ENCODE measurements at regions not wholly inside any gene's neighbourhood (a gene's known extent, or its start where the extent isn't known, plus 50 kb on each side); places are given as distances from the start of the nearest gene placed in this dataset.

GRCh38 chr4:30856795-30857564 lies 136.8 kb downstream of the PCDH7 start:
- DNase-seq (ENCODE audit: low read depth): no peak
- Histone ChIP-seq H3K4me3 (ENCODE audit: low read depth, low read length) (no peak overlapping the region), H3K36me3 (ENCODE audit: control insufficient read depth, insufficient read depth, low read length) (no peaks in the 10 kb centered on the region), H3K27me3 (ENCODE audit: control insufficient read depth, insufficient read depth, low read length) (no peaks in the 10 kb centered on the region)
- TF ChIP-seq CTCF (IDR thresholded peaks at IDR 0.05; ENCODE audit: insufficient read depth, low read length, poor library complexity, severe bottlenecking): no peak

GRCh38 chr4:30860978-30861377 lies 140.8 kb downstream of the PCDH7 start:
- Histone ChIP-seq H3K4me3 (ENCODE audit: low read depth, low read length) (no peak overlapping the region), H3K27me3 (ENCODE audit: control insufficient read depth, insufficient read depth, low read length) (no peaks in the 10 kb centered on the region), H3K36me3 (ENCODE audit: control insufficient read depth, insufficient read depth, low read length) (no peaks in the 10 kb centered on the region)
- no peak for TF ChIP-seq CTCF (IDR thresholded peaks at IDR 0.05; ENCODE audit: insufficient read depth, low read length, poor library complexity, severe bottlenecking)
- DNase-seq (ENCODE audit: low read depth): no peak

GRCh38 chr4:30862196-30862595 lies 142.0 kb downstream of the PCDH7 start:
- Histone ChIP-seq H3K4me3 (ENCODE audit: low read depth, low read length) (no peak overlapping the region), H3K27me3 (ENCODE audit: control insufficient read depth, insufficient read depth, low read length) (no peaks in the 10 kb centered on the region), H3K36me3 (ENCODE audit: control insufficient read depth, insufficient read depth, low read length) (no peaks in the 10 kb centered on the region)
- no peak for DNase-seq (ENCODE audit: low read depth)
- no peak for TF ChIP-seq CTCF (IDR thresholded peaks at IDR 0.05; ENCODE audit: insufficient read depth, low read length, poor library complexity, severe bottlenecking)

- TF ChIP-seq CTCF (IDR thresholded peaks at IDR 0.05; ENCODE audit: insufficient read depth, low read length, poor library complexity, severe bottlenecking): no peak
- H3K4me3 ChIP-seq (ENCODE audit: low read depth, low read length): no peak overlapping the region
Measured at GRCh38 chr4:30863021-30863420, 142.9 kb downstream of the PCDH7 start.

GRCh38 chr4:30865691-30866090 lies 145.5 kb downstream of the PCDH7 start:
- no peak for TF ChIP-seq CTCF (IDR thresholded peaks at IDR 0.05; ENCODE audit: insufficient read depth, low read length, poor library complexity, severe bottlenecking)
- DNase-seq (ENCODE audit: low read depth): no peak
- H3K36me3 ChIP-seq (ENCODE audit: control insufficient read depth, insufficient read depth, low read length): no peaks in the 10 kb centered on the region
- no peak overlapping the region for H3K4me3 ChIP-seq (ENCODE audit: low read depth, low read length)
- H3K27me3 ChIP-seq (ENCODE audit: control insufficient read depth, insufficient read depth, low read length): no peaks in the 10 kb centered on the region

More at GRCh38 chr4:30863021-30863420, 142.9 kb downstream of the PCDH7 start:
- no peak for DNase-seq (ENCODE audit: low read depth)
- Histone ChIP-seq H3K27me3 (ENCODE audit: control insufficient read depth, insufficient read depth, low read length) (no peaks in the 10 kb centered on the region), H3K36me3 (ENCODE audit: control insufficient read depth, insufficient read depth, low read length) (no peaks in the 10 kb centered on the region)

GRCh38 chr4:30866346-30866745 lies 146.2 kb downstream of the PCDH7 start:
- no peak overlapping the region for H3K4me3 ChIP-seq (ENCODE audit: low read depth, low read length)
- no peak for DNase-seq (ENCODE audit: low read depth)

More at GRCh38 chr4:30866346-30866745, 146.2 kb downstream of the PCDH7 start:
- H3K36me3 ChIP-seq (ENCODE audit: control insufficient read depth, insufficient read depth, low read length): no peaks in the 10 kb centered on the region
- H3K27me3 ChIP-seq (ENCODE audit: control insufficient read depth, insufficient read depth, low read length): no peaks in the 10 kb centered on the region
- no peak for TF ChIP-seq CTCF (IDR thresholded peaks at IDR 0.05; ENCODE audit: insufficient read depth, low read length, poor library complexity, severe bottlenecking)

Measured in kidney epithelial cell (primary cell).